ENCODE measurements at regions not wholly inside any gene's neighbourhood (a gene's known extent, or its start where the extent isn't known, plus 50 kb on each side); places are given as distances from the start of the nearest gene placed in this dataset.

DNA sequence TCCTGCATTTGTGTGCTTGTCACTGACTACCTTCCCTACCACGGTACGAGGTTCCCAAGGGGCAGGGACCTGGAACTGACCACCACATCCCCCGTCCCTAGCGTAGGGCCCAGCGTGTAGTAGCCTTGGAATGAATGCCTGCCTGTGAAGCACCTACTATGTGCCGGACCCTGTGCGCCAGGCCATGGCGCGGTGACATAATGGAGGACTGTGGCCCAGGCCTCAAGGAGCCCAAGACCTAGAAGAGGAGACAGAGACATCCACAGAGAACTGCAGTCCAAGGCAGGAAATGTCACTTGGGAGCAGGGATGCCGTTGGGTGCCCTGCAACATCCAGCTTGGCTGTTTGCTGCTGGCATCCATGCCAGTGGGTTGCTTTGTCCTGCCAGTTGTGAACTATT is 71.9 kb upstream of the SLC6A6 start:
- no peaks in the 10 kb centered on the region for H3K36me3 ChIP-seq
- no peaks in the 10 kb centered on the region for H3K27me3 ChIP-seq
- no peaks in the 10 kb centered on the region for H3K9me3 ChIP-seq
- no peak overlapping the region for H3K4me3 ChIP-seq (ENCODE audit: low read depth in 1 of 2, low read length in 1 of 2)
- peaks cover 20% of the 10 kb centered on the region in 2 experiments for H3K4me1 ChIP-seq (ENCODE audit: control insufficient read depth in 1 of 2, insufficient read depth in 1 of 2, low read depth in 1 of 2, low read length in 1 of 2)
- H3K27ac ChIP-seq: peak overlapping the region; percentile 75
- TF ChIP-seq, protein P1, sequence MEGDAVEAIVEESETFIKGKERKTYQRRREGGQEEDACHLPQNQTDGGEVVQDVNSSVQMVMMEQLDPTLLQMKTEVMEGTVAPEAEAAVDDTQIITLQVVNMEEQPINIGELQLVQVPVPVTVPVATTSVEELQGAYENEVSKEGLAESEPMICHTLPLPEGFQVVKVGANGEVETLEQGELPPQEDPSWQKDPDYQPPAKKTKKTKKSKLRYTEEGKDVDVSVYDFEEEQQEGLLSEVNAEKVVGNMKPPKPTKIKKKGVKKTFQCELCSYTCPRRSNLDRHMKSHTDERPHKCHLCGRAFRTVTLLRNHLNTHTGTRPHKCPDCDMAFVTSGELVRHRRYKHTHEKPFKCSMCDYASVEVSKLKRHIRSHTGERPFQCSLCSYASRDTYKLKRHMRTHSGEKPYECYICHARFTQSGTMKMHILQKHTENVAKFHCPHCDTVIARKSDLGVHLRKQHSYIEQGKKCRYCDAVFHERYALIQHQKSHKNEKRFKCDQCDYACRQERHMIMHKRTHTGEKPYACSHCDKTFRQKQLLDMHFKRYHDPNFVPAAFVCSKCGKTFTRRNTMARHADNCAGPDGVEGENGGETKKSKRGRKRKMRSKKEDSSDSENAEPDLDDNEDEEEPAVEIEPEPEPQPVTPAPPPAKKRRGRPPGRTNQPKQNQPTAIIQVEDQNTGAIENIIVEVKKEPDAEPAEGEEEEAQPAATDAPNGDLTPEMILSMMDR (IDR thresholded peaks at IDR 0.05): no peak

DNA sequence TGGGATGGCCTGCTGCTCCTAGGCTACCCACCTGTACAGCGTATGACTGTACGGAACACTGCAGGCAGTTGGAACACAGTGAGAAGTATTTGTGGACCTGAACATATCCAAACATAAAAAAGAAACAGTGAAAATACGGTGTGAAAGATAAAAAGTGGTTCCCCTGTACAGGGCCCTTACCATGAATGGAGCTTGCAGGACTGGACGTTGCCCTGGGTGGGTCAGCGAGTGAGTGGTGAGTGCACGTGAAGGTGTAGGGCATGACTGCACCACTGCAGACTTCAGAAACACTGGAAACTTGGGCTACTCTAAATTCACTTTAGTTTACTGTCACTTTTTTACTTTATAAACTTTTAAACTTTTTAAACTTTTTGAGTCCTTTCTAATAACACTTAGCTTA is 71.2 kb upstream of the SLC6A6 start:
- Histone ChIP-seq H3K27me3 (no peaks in the 10 kb centered on the region), H3K4me1 (ENCODE audit: control insufficient read depth in 1 of 2, insufficient read depth in 1 of 2, low read depth in 1 of 2, low read length in 1 of 2) (peaks cover 22 to 24% of the 10 kb centered on the region in 2 experiments), H3K9me3 (no peaks in the 10 kb centered on the region), H3K4me3 (ENCODE audit: low read depth in 1 of 2, low read length in 1 of 2) (no peak overlapping the region), H3K27ac (no peak overlapping the region), H3K36me3 (no peaks in the 10 kb centered on the region)
- TF ChIP-seq, protein P1 (IDR thresholded peaks at IDR 0.05): no peak

DNA sequence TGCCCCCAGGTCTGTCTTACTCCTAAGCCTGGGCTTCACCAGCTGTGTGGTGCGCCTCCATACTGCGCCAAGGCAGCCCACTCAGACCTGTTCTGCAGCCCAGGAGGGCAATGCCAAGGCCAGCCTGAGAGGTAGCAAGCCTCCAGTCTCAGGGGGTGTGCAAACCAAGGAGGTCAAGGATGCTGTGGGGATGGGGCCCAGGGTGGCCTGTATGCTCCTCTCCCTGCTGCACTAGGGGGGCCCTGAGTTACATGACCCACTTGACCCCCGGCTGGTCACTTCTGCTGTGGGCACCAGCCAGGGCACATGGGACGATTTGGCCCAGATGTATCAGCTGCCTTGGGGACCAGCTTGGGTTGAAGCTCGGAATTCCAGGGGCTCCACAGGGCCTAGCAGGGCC is 70.0 kb upstream of the SLC6A6 start:
- no peaks in the 10 kb centered on the region for H3K27me3 ChIP-seq
- H3K4me1 ChIP-seq (ENCODE audit: control insufficient read depth in 1 of 2, insufficient read depth in 1 of 2, low read depth in 1 of 2, low read length in 1 of 2): peaks cover 29 to 32% of the 10 kb centered on the region in 2 experiments
- no peak overlapping the region for H3K4me3 ChIP-seq (ENCODE audit: low read depth in 1 of 2, low read length in 1 of 2)
- no peaks in the 10 kb centered on the region for H3K36me3 ChIP-seq
- H3K27ac ChIP-seq: no peak overlapping the region
- TF ChIP-seq, protein P1 (IDR thresholded peaks at IDR 0.05): no peak
- no peaks in the 10 kb centered on the region for H3K9me3 ChIP-seq

DNA sequence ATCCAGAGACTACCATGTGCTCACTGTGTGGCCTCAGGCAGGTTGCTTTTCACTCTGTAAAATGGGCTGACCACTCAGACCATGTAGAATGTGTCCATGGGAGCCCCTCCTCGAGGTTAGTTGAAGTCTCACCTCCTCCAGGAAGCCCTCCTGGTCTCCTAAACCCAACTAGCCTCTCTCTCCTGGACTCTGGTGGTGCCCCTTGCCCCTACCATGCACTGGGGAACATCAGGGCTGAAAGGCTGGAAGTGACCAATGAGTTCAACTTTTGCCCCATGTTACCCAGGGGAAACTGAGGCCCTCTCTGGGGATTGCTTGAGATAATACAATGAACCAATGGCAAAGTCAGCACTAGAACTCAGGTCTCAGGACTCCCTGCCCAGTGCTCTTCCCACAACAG is 69.2 kb upstream of the SLC6A6 start:
- H3K4me3 ChIP-seq (ENCODE audit: low read depth in 1 of 2, low read length in 1 of 2): no peak overlapping the region
- no peaks in the 10 kb centered on the region for H3K36me3 ChIP-seq
- TF ChIP-seq, protein P1 (IDR thresholded peaks at IDR 0.05): no peak
- peaks cover 29 to 32% of the 10 kb centered on the region in 2 experiments for H3K4me1 ChIP-seq (ENCODE audit: control insufficient read depth in 1 of 2, insufficient read depth in 1 of 2, low read depth in 1 of 2, low read length in 1 of 2)
- no peaks in the 10 kb centered on the region for H3K9me3 ChIP-seq
- H3K27ac ChIP-seq: no peak overlapping the region
- H3K27me3 ChIP-seq: no peaks in the 10 kb centered on the region

DNA sequence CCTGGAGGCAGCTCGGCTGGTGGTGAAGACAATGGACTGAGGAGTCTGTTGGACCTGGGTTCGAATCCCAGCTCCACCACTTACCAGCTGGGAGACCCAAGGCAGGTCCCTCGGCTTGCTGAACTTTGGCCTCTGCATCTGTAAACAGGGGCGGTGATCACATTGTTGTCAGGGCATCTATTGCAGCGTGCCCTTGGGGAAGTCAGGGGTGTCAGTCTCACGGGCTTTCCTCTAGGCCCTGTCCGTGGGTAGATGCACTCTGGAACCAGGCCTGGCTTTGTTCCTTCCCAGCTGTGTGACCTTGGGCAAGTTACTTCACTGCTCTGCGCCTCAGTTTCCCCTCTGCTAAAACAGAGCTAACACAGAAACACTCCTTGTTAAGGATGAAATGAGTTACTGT is 68.8 kb upstream of the SLC6A6 start:
- H3K9me3 ChIP-seq: no peaks in the 10 kb centered on the region
- TF ChIP-seq, protein P1 (IDR thresholded peaks at IDR 0.05): no peak
- no peak overlapping the region for H3K27ac ChIP-seq
- H3K36me3 ChIP-seq: no peaks in the 10 kb centered on the region
- no peaks in the 10 kb centered on the region for H3K27me3 ChIP-seq
- peaks cover 28 to 30% of the 10 kb centered on the region in 2 experiments for H3K4me1 ChIP-seq (ENCODE audit: control insufficient read depth in 1 of 2, insufficient read depth in 1 of 2, low read depth in 1 of 2, low read length in 1 of 2)
- H3K4me3 ChIP-seq (ENCODE audit: low read depth in 1 of 2, low read length in 1 of 2): no peak overlapping the region

DNA sequence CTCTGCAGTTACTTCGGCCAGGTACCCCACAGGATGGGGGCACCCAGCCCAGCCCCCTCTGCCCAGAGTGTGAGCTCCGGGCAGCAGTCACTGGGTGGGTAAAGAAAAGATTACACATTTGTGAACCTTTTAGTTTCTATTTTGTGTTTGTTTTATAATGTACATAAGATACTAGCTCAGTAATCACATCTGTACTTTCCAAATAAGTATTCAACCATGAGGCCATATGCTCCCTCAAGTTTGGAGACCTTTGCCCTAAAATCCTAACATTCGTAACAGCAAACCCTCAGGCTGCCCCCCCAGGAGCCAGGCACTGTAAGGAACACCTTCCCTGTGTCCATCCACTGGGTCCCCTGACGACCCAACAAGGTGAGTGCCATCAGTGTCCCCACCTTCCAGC is 68.3 kb upstream of the SLC6A6 start:
- Histone ChIP-seq H3K27me3 (no peaks in the 10 kb centered on the region), H3K4me1 (ENCODE audit: control insufficient read depth in 1 of 2, insufficient read depth in 1 of 2, low read depth in 1 of 2, low read length in 1 of 2) (peaks cover 22 to 25% of the 10 kb centered on the region in 2 experiments), H3K36me3 (no peaks in the 10 kb centered on the region), H3K9me3 (no peaks in the 10 kb centered on the region), H3K27ac (no peak overlapping the region), H3K4me3 (ENCODE audit: low read depth in 1 of 2, low read length in 1 of 2) (no peak overlapping the region)
- TF ChIP-seq, protein P1 (IDR thresholded peaks at IDR 0.05): no peak
